ENCODE measurements at regions not wholly inside any gene's neighbourhood (a gene's known extent, or its start where the extent isn't known, plus 50 kb on each side); places are given as distances from the start of the nearest gene placed in this dataset.
"Not testable (repeated sequence)": the region's sequence is repeated elsewhere in the genome, so short reads cannot be mapped to it uniquely, and the experiment has no call there.

- intact Hi-C loops (cut with DNase I): no loop called here
- H3K27ac ChIP-seq (ENCODE audit: low read depth in 2 of 2, low read length in 2 of 2): no peak overlapping the region
- H3K9ac ChIP-seq (ENCODE audit: low read length in 3 of 3): no peak overlapping the region
- H3K4me1 ChIP-seq (ENCODE audit: control insufficient read depth in 2 of 3, insufficient read depth in 2 of 3, low read depth in 1 of 3, low read length in 3 of 3): no peaks in the 10 kb centered on the region
- no peak for FAIRE-seq
- H3K36me3 ChIP-seq (ENCODE audit: control insufficient read depth in 2 of 3, insufficient read depth in 3 of 3, low read length in 3 of 3): no peaks in the 10 kb centered on the region
- no peak for DNase-seq
- H3K27me3 ChIP-seq (ENCODE audit: control insufficient read depth, insufficient read depth, low read length): no peaks in the 10 kb centered on the region
- TF ChIP-seq, protein P1, sequence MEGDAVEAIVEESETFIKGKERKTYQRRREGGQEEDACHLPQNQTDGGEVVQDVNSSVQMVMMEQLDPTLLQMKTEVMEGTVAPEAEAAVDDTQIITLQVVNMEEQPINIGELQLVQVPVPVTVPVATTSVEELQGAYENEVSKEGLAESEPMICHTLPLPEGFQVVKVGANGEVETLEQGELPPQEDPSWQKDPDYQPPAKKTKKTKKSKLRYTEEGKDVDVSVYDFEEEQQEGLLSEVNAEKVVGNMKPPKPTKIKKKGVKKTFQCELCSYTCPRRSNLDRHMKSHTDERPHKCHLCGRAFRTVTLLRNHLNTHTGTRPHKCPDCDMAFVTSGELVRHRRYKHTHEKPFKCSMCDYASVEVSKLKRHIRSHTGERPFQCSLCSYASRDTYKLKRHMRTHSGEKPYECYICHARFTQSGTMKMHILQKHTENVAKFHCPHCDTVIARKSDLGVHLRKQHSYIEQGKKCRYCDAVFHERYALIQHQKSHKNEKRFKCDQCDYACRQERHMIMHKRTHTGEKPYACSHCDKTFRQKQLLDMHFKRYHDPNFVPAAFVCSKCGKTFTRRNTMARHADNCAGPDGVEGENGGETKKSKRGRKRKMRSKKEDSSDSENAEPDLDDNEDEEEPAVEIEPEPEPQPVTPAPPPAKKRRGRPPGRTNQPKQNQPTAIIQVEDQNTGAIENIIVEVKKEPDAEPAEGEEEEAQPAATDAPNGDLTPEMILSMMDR (IDR thresholded peaks at IDR 0.05; ENCODE audit: borderline replicate concordance, extremely low read depth, insufficient read depth): no peak
- no peak overlapping the region for H3K4me3 ChIP-seq (ENCODE audit: low read length in 3 of 3)
- H3K9me3 ChIP-seq (ENCODE audit: control insufficient read depth in 2 of 3, insufficient read depth in 1 of 3, low read length in 3 of 3): peaks cover 0 to 5% (median 0%) of the 10 kb centered on the region in 3 donors
Measured at GRCh38 chr1:232737917-232738316, 67.3 kb upstream of the MAP10 start.

GRCh38 chr1:232743999-232744398 lies 61.2 kb upstream of the MAP10 start:
- no peak overlapping the region for H3K27ac ChIP-seq (ENCODE audit: low read depth in 2 of 2, low read length in 2 of 2)

DNA sequence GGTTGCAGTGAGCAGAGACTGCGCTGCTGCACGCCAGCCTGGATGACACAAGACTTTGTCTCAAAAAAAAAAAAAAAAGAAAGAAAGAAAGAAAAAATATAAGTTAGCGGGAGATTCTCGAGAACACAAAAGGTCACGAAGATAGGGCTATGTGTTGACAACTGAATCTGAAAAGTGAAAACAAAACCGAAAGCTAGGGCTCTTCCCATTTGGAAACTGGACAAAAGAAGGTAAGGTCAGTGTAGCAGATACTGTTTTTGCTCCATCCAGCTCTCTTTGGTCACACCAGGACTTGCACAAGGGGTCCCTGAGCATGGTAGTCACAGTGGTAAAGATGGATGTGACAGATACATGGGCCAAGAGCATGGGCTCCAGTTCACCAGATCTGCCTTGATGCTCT lies 60.4 kb upstream of the MAP10 start:
- H3K9me3 ChIP-seq (ENCODE audit: control insufficient read depth in 2 of 3, insufficient read depth in 1 of 3, low read length in 3 of 3): peaks cover 2 to 15% (median 3%) of the 10 kb centered on the region in 3 donors
- H3K4me1 ChIP-seq (ENCODE audit: control insufficient read depth in 2 of 3, insufficient read depth in 2 of 3, low read depth in 1 of 3, low read length in 3 of 3): no peaks in the 10 kb centered on the region
- H3K4me3 ChIP-seq (ENCODE audit: low read length in 3 of 3): no peak overlapping the region
- no peak for FAIRE-seq
- TF ChIP-seq, protein P1 (IDR thresholded peaks at IDR 0.05; ENCODE audit: borderline replicate concordance, extremely low read depth, insufficient read depth): no peak
- H3K27ac ChIP-seq (ENCODE audit: low read depth in 2 of 2, low read length in 2 of 2): no peak overlapping the region
- no peaks in the 10 kb centered on the region for H3K36me3 ChIP-seq (ENCODE audit: control insufficient read depth in 2 of 3, insufficient read depth in 3 of 3, low read length in 3 of 3)
- H3K27me3 ChIP-seq (ENCODE audit: control insufficient read depth, insufficient read depth, low read length): no peaks in the 10 kb centered on the region
- no peak for DNase-seq
- intact Hi-C loops (cut with DNase I): no loop called here
- H3K9ac ChIP-seq (ENCODE audit: low read length in 3 of 3): no peak overlapping the region

More at GRCh38 chr1:232743999-232744398, 61.2 kb upstream of the MAP10 start:
- FAIRE-seq (no peak), DNase-seq (no peak)
- no peaks in the 10 kb centered on the region for H3K36me3 ChIP-seq (ENCODE audit: control insufficient read depth in 2 of 3, insufficient read depth in 3 of 3, low read length in 3 of 3)
- H3K9ac ChIP-seq (ENCODE audit: low read length in 3 of 3): no peak overlapping the region
- TF ChIP-seq, protein P1 (IDR thresholded peaks at IDR 0.05; ENCODE audit: borderline replicate concordance, extremely low read depth, insufficient read depth): no peak
- H3K4me1 ChIP-seq (ENCODE audit: control insufficient read depth in 2 of 3, insufficient read depth in 2 of 3, low read depth in 1 of 3, low read length in 3 of 3): no peaks in the 10 kb centered on the region
- no peak overlapping the region for H3K4me3 ChIP-seq (ENCODE audit: low read length in 3 of 3)
- H3K27me3 ChIP-seq (ENCODE audit: control insufficient read depth, insufficient read depth, low read length): no peaks in the 10 kb centered on the region
- intact Hi-C loops (cut with DNase I): no loop called here
- peaks cover 0 to 10% (median 3%) of the 10 kb centered on the region in 3 donors for H3K9me3 ChIP-seq (ENCODE audit: control insufficient read depth in 2 of 3, insufficient read depth in 1 of 3, low read length in 3 of 3)

DNA sequence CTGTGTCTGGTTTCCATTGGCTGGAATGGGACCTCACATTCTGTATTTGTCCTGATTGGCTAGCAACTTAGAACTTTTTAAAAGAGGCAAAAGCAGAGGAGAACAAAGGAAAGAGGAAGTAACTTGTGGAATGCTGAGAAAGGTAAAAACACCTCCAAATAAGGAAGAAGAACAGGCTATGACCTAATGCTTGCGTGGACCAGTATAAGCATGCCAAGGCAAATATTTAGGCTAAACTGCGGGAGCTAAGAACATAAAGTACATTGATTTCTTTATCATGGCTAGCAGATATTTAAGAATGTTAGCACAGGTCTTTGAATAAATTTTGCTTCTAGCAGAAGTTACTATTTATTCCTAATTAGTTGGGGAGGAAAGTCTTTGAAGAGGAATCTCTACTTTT lies 59.5 kb upstream of the MAP10 start:
- H3K27ac ChIP-seq (ENCODE audit: low read depth in 2 of 2, low read length in 2 of 2); FAIRE-seq; intact Hi-C loops (cut with DNase I); H3K36me3 ChIP-seq (ENCODE audit: control insufficient read depth in 2 of 3, insufficient read depth in 3 of 3, low read length in 3 of 3); H3K4me1 ChIP-seq (ENCODE audit: control insufficient read depth in 2 of 3, insufficient read depth in 2 of 3, low read depth in 1 of 3, low read length in 3 of 3); H3K4me3 ChIP-seq (ENCODE audit: low read length in 3 of 3); H3K9ac ChIP-seq (ENCODE audit: low read length in 3 of 3); DNase-seq; H3K27me3 ChIP-seq (ENCODE audit: control insufficient read depth, insufficient read depth, low read length): not testable (repeated sequence)
- H3K9me3 ChIP-seq (ENCODE audit: control insufficient read depth in 2 of 3, insufficient read depth in 1 of 3, low read length in 3 of 3): peaks cover 2 to 11% (median 3%) of the 10 kb centered on the region in 3 donors

Data from kidney (tissue), 13 donors.